HT-29 (cell line): ENCODE measurements at regions not wholly inside any gene's neighbourhood (a gene's known extent, or its start where the extent isn't known, plus 50 kb on each side); places are given as distances from the start of the nearest gene placed in this dataset.
"Not testable (repeated sequence)": the region's sequence is repeated elsewhere in the genome, so short reads cannot be mapped to it uniquely, and the experiment has no call there.

Source experiments
- DNase-seq: peaks from one replicate; pipeline ENCODE4 v3.0.0-alpha.2; 2015; ENCODE audit warnings: low spot score

GRCh38 chr2:122532072-122532344 is 776.6 kb downstream of the TSN start:
- DNase-seq: no peak

- DNase-seq: no peak
Measured at GRCh38 chr2:122532481-122532880, 777.0 kb downstream of the TSN start.

- no peak for DNase-seq
Measured at GRCh38 chr2:122535960-122536505, 780.6 kb downstream of the TSN start.

GRCh38 chr2:122539311-122539710 is 783.9 kb downstream of the TSN start:
- no peak for DNase-seq

- no peak for DNase-seq
Measured at GRCh38 chr2:122539920-122540319, 784.5 kb downstream of the TSN start.

- DNase-seq: no peak
Measured at GRCh38 chr2:122542236-122542635, 786.8 kb downstream of the TSN start.

- DNase-seq: no peak
Measured at GRCh38 chr2:122542646-122543045, 787.2 kb downstream of the TSN start.

GRCh38 chr2:122543815-122544214 is 788.4 kb downstream of the TSN start:
- DNase-seq: no peak

- DNase-seq: no peak
Measured at GRCh38 chr2:122545821-122546220, 790.4 kb downstream of the TSN start.

- DNase-seq: no peak
Measured at GRCh38 chr2:122562775-122563174, 807.3 kb downstream of the TSN start.

- DNase-seq: no peak
Measured at GRCh38 chr2:122563781-122564180, 808.3 kb downstream of the TSN start.

- DNase-seq: no peak
Measured at GRCh38 chr2:122564843-122565242, 809.4 kb downstream of the TSN start.

GRCh38 chr2:122565364-122565763 is 809.9 kb downstream of the TSN start:
- DNase-seq: no peak

GRCh38 chr2:122570641-122571040 is 815.2 kb downstream of the TSN start:
- DNase-seq: no peak

- not testable (repeated sequence) for DNase-seq
Measured at GRCh38 chr2:122571471-122571870, 816.0 kb downstream of the TSN start.

GRCh38 chr2:122575076-122575475 is 819.6 kb downstream of the TSN start:
- no peak for DNase-seq

- DNase-seq: no peak
Measured at GRCh38 chr2:122583159-122583917, 827.9 kb downstream of the TSN start.

- no peak for DNase-seq
Measured at GRCh38 chr2:122590524-122590923, 835.1 kb downstream of the TSN start.

- no peak for DNase-seq
Measured at GRCh38 chr2:122595065-122595464, 839.6 kb downstream of the TSN start.

GRCh38 chr2:122596598-122596997 is 841.1 kb downstream of the TSN start:
- DNase-seq: no peak

- DNase-seq: no peak
Measured at GRCh38 chr2:122598784-122599183, 843.3 kb downstream of the TSN start.

- no peak for DNase-seq
Measured at GRCh38 chr2:122610948-122611609, 855.6 kb downstream of the TSN start.

- DNase-seq: no peak
Measured at GRCh38 chr2:122622934-122623333, 867.5 kb downstream of the TSN start.
